Suprapubic skin (tissue), 4 donors: ENCODE measurements at regions not wholly inside any gene's neighbourhood (a gene's known extent, or its start where the extent isn't known, plus 50 kb on each side); places are given as distances from the start of the nearest gene placed in this dataset.

ENCODE experiments used
- EP300 ChIP-seq: sonication (generic); formaldehyde crosslinking; IDR thresholded peaks from one replicate; pipeline ENCODE4 v1.6.1; 2017; ENCODE audit warnings: antibody characterized with exemption
- POLR2A ChIP-seq, 2 donors: fragments of 450-650 bp; IDR thresholded peaks; one replicate each; pipeline ENCODE4 v1.6.1; 2017; ENCODE audit warnings: antibody characterized with exemption in 2 of 2, mild to moderate bottlenecking in 2 of 2, moderate library complexity in 2 of 2
- POLR2AphosphoS5 ChIP-seq, 3 donors: sonication (generic); formaldehyde crosslinking; IDR thresholded peaks; one replicate each; pipeline ENCODE4 v1.6.1; 2017; ENCODE audit warnings: antibody characterized with exemption in 3 of 3
- TF ChIP-seq, protein P1 (sequence below), 2 donors: fragments of 200-600 bp in 1 of 2; fragments of 450-650 bp in 1 of 2; sonication (generic) in 1 of 2; IDR thresholded peaks; one replicate each; pipeline ENCODE4 v1.5.1; 2016 to 2019; ENCODE audit warnings: antibody characterized with exemption in 2 of 2, mild to moderate bottlenecking in 1 of 2, moderate library complexity in 1 of 2

DNA sequence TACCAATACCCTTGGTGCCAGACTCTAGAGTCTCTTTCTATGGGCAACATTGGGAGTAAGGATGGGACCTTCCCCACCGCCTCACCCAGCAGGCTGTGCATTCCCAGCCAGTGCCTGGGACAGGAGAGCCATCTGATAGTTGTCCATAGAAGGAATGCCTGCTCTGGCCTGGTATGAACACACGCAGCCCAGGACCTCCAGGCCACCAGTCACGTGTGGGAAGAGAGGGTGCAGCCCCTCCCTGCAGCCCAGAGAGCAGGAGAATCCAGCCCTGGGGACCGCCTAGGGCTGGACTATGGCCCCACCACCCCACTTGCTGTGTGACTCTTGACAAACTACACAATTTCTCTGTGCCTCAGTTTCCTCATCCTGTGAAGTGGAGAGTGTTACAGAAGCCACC is 52.5 kb upstream of the ID2 start:
- TF ChIP-seq, protein P1, sequence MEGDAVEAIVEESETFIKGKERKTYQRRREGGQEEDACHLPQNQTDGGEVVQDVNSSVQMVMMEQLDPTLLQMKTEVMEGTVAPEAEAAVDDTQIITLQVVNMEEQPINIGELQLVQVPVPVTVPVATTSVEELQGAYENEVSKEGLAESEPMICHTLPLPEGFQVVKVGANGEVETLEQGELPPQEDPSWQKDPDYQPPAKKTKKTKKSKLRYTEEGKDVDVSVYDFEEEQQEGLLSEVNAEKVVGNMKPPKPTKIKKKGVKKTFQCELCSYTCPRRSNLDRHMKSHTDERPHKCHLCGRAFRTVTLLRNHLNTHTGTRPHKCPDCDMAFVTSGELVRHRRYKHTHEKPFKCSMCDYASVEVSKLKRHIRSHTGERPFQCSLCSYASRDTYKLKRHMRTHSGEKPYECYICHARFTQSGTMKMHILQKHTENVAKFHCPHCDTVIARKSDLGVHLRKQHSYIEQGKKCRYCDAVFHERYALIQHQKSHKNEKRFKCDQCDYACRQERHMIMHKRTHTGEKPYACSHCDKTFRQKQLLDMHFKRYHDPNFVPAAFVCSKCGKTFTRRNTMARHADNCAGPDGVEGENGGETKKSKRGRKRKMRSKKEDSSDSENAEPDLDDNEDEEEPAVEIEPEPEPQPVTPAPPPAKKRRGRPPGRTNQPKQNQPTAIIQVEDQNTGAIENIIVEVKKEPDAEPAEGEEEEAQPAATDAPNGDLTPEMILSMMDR (IDR thresholded peaks at IDR 0.05) = no peak
- no peak for TF ChIP-seq POLR2AphosphoS5 (IDR thresholded peaks at IDR 0.05)
- no peak for TF ChIP-seq EP300
- TF ChIP-seq POLR2A (IDR thresholded peaks at IDR 0.05) = no peak
